HG03558 (cell line): ENCODE measurements at regions not wholly inside any gene's neighbourhood (a gene's known extent, or its start where the extent isn't known, plus 50 kb on each side); places are given as distances from the start of the nearest gene placed in this dataset.
"Not testable (repeated sequence)": the region's sequence is repeated elsewhere in the genome, so short reads cannot be mapped to it uniquely, and the experiment has no call there.

ENCODE experiments used
- ATAC-seq: cut with Tn5 transposase; IDR thresholded peaks from one replicate; pipeline ENCODE4 v1.9.1; 2021; ENCODE audit warnings: moderate number of reproducible peaks; ENCODE audit not compliant: unreplicated experiment; ENCODE audit errors: extremely low read depth

DNA sequence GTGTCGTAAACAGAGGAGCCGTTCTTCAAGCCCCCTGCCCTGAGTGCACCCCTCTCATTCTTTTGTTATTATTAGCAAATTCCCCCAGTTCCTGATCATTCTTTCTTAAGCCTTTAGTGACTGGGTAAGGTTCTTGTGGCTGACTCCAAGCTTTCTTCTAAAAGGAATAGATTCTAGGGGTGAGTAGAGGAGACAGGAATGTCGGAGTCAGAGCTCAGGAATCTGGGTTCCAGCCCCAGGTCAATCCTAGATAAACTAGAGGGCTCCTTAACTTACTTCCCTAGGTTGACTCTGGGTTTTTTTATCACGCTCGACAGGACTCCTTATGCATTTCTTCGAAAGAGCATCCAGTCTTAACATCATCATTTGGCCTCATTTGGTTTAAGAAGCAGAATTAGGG is 2695.2 kb upstream of the TPTE start:
- not testable (repeated sequence) for ATAC-seq

DNA sequence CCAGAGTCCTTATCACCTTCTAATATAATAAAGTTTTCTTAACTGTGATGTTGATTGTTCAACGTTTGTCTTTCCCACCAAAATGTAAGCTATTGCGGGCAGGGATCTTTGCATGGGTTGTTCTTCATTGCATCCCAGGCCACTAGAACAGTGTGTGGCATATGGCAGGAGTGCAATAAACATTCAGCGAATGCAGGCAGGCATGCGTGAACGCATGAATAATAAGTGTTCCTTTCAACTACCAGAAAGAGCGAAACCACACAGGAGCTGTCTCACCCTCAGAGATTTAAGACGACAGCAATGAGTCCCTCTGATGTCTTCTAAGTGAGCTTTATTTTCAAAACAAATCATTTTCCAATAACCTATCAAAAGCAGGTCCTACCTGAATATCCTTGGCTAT is 2693.1 kb upstream of the TPTE start:
- not testable (repeated sequence) for ATAC-seq

DNA sequence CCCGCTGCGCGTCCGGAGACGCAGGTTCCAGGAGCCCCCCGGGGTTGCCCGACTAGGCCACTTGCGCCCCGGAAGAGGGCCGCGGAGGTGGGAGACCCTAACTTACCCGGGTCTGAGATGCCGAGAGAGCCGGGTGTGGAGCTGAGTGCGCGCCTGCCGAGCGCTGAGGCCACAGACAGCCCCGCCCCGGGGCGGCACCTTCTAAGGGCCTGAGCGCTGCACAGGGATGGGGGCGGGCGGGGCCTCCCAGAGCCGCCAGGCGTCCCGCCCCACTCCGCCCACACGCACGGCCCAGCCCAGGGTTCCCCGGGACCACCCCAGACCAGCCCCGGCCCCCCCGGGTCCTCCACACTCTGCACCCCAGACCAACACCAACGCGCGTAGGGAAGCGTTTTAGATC is 2692.0 kb upstream of the TPTE start:
- ATAC-seq: not testable (repeated sequence)

DNA sequence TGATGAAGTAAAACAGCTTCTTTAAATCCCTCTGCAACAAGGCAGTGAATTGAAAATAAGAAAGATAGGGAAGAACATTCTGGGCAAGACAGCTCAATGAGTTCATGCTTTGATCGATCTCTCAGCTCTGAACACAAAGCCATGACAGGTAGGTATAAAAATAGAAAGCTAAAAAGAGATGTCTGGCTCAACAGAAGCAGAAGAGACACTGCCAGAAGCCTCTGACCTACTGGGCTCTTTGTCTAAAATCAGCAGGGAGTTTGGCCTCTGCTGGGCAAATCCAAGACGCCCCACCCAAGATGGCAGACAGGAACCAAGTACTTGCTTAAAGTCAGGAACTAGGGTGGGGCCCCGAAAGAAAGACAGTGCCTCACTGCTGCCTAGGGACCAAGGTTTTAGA is 2684.1 kb upstream of the TPTE start:
- not testable (repeated sequence) for ATAC-seq

DNA sequence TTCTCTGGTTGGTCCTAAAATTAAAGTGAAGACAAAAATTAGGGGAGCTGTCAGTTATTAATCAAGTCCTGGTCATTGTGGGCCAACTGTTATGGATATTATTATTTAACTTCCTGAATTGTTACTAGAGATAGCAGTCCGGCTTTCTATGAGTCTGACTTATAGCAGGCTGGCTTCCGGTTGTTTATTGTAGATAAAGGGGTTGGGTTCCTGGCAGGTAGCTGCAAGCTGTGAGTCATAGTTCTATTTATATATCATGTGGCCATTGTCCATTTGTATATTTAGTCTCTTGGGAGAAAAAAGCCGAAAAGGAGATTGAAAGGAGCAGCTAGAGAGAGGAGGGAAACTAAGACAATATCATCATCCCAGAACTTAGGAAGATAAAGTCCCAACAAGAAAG is 2668.0 kb upstream of the TPTE start:
- ATAC-seq: not testable (repeated sequence)

DNA sequence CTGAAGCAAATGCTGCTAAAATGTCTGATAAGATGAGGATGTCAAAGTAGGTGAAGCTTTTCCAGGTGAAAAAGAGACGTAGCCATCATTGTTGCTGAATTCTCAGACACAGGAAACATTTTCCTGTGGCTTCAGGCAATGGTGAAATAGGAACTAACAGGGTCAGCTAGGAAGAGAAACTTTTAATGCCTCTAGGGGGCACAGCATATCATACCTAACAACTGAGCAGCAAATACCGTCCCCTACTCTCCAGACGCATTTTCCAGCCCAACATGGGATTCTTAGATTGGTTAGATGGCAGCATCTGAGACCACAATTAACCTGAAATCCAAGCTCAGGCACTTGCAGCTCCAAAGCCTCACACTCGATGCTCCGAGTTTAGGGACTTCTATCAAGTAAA is 2667.5 kb upstream of the TPTE start:
- ATAC-seq: not testable (repeated sequence)
